K562 (cell line): ENCODE measurements at regions not wholly inside any gene's neighbourhood (a gene's known extent, or its start where the extent isn't known, plus 50 kb on each side); places are given as distances from the start of the nearest gene placed in this dataset.

Source experiments
- ATAC-seq: fragments of 200-7000 bp; cut with Tn5 transposase; 3 replicates; pipeline ENCODE4 v1.9.1; 2020; ENCODE audit warnings: moderate library complexity
- BruUV-seq: library from RNA; stranded (reverse); fragments of 400-500 nt; replicated peaks from 2 replicates; lab custom pipeline; 2021; lab: Mats Ljungman, UMichigan
- CTCF ChIA-PET: fragments of 300-600 bp; formaldehyde crosslinking; extraction: SDS; loops from one replicate; lab custom pipeline; 2021; ENCODE audit warnings: low intra/inter-chr PET ratio; lab: Yijun Ruan, JAX
- POLR2A ChIA-PET: fragments of 300-600, 350-650 bp; sonication (Branson Sonifier 250); formaldehyde crosslinking; extraction: SDS; loops from one replicate; lab custom pipeline; 2021; ENCODE audit warnings: antibody characterized with exemption, inconsistent platforms; lab: Yijun Ruan, JAX
- DNase-seq, 4 experiments: peaks; one replicate each; pipeline versions ENCODE4 v3.0.0 to v3.0.0-alpha.2; 2011 to 2018; ENCODE audit warnings: low spot score in 3 of 4, mixed read lengths in 3 of 4; ENCODE audit errors: extremely low read depth in 1 of 4
- FAIRE-seq: peaks from 2 replicates; lab custom pipeline; 2011; peaks lifted over from hg19 to GRCh38; lab: Jason Lieb, UNC
- H2AFZ ChIP-seq: 2 replicates; pipeline ENCODE4 v1.6.0; 2011; ENCODE audit warnings: low read depth, low read length, control low read depth, inconsistent platforms
- H3K27ac ChIP-seq: fragments of 200-600 bp; 3 replicates; pipeline ENCODE4 v1.8.0; 2011; ENCODE audit warnings: low read depth, mild to moderate bottlenecking, control low read depth, inconsistent platforms, low read length, moderate library complexity, mixed read lengths; ENCODE audit errors: extremely low read depth
- H3K27me3 ChIP-seq, 2 experiments: fragments of 300-600 bp in 1 of 2; 2 replicates in 1 of 2; 3 replicates in 1 of 2; pipeline versions ENCODE4 v1.6.0 to v1.8.0; 2011; ENCODE audit warnings: inconsistent platforms in 2 of 2, low read length in 2 of 2, mild to moderate bottlenecking in 1 of 2, mixed read lengths in 1 of 2, moderate library complexity in 1 of 2; ENCODE audit not compliant: control insufficient read depth in 2 of 2, insufficient read depth in 2 of 2
- H3K36me3 ChIP-seq: fragments of 300-600 bp; 3 replicates; pipeline ENCODE4 v1.8.0; 2011; ENCODE audit warnings: mild to moderate bottlenecking, low read length, inconsistent platforms; ENCODE audit not compliant: control insufficient read depth, insufficient read depth
- H3K4me1 ChIP-seq, 2 experiments: fragments of 200-600 bp in 1 of 2; replicated peaks in 1 of 2; 2 replicates in 1 of 2; 3 replicates in 1 of 2; pipeline versions ENCODE4 v1.5.1 to v1.8.0; 2011; ENCODE audit warnings: inconsistent platforms in 2 of 2, low read length in 2 of 2, mild to moderate bottlenecking in 1 of 2, mixed read lengths in 1 of 2, moderate library complexity in 1 of 2; ENCODE audit not compliant: control insufficient read depth in 2 of 2, insufficient read depth in 2 of 2
- H3K4me2 ChIP-seq: 2 replicates; pipeline ENCODE4 v1.6.1; 2011; ENCODE audit warnings: low read length, control low read depth, inconsistent platforms, mixed read lengths; ENCODE audit not compliant: insufficient read depth
- H3K4me3 ChIP-seq: fragments of 200-600 bp; sonication (generic), shearing (Covaris generic); 2 replicates; pipeline ENCODE4 v1.5.1; 2016; ENCODE audit warnings: control low read depth, inconsistent platforms
- H3K79me2 ChIP-seq: fragments of 200-600 bp; 3 replicates; pipeline ENCODE4 v1.8.0; 2011; ENCODE audit warnings: low read length, inconsistent platforms; ENCODE audit not compliant: control insufficient read depth, insufficient read depth
- H3K9ac ChIP-seq, 2 experiments: 2 replicates each; pipeline versions ENCODE4 v1.6.0 to v1.6.1; 2011; ENCODE audit warnings: low read depth in 2 of 2, low read length in 2 of 2, control low read depth in 1 of 2, inconsistent platforms in 1 of 2, mild to moderate bottlenecking in 1 of 2, mixed read lengths in 1 of 2; ENCODE audit not compliant: insufficient read depth in 1 of 2
- H3K9me1 ChIP-seq: one replicate; pipeline ENCODE4 v1.6.0; 2011; ENCODE audit warnings: inconsistent platforms, mild to moderate bottlenecking, low read length, moderate library complexity; ENCODE audit not compliant: control insufficient read depth, insufficient read depth
- H3K9me3 ChIP-seq: replicated peaks from 2 replicates; pipeline ENCODE4 v1.5.1; 2011; ENCODE audit warnings: low read depth, low read length, inconsistent platforms; ENCODE audit not compliant: control insufficient read depth, insufficient read depth
- H4K20me1 ChIP-seq: replicated peaks from 2 replicates; pipeline ENCODE4 v1.6.1; 2011; ENCODE audit warnings: low read length, inconsistent platforms, mixed read lengths; ENCODE audit not compliant: control insufficient read depth, insufficient read depth
- CBFA2T2 ChIP-seq: fragments of 450-650 bp; conservative IDR thresholded peaks from 2 replicates; pipeline ENCODE4 v1.6.1; 2017; ENCODE audit warnings: mild to moderate bottlenecking
- FOXA1 ChIP-seq: fragments of 450-650 bp; IDR thresholded peaks from 2 replicates; pipeline ENCODE4 v1.6.1; 2016; ENCODE audit warnings: mild to moderate bottlenecking, borderline replicate concordance
- GMEB1 ChIP-seq: fragments of 250-450 bp; sonication (Bioruptor Pico); IDR thresholded peaks from 2 replicates; pipeline ENCODE4 v1.4.0; 2020; ENCODE audit warnings: mild to moderate bottlenecking
- MTA1 ChIP-seq: fragments of 450-650 bp; IDR thresholded peaks from 2 replicates; pipeline ENCODE4 v1.6.1; 2017; ENCODE audit warnings: borderline replicate concordance
- ZNF41 ChIP-seq: fragments of 250-450 bp; sonication (Bioruptor Pico); conservative IDR thresholded peaks from 2 replicates; pipeline ENCODE4 v1.4.0; 2020; ENCODE audit warnings: mild to moderate bottlenecking
- ZNF639 ChIP-seq, 2 experiments: fragments of 200-800 bp in 1 of 2; sonication (Bioruptor generic) in 1 of 2; sonication (generic) in 1 of 2; formaldehyde crosslinking in 1 of 2; IDR thresholded peaks in 1 of 2; conservative IDR thresholded peaks in 1 of 2; 2 replicates each; pipeline versions ENCODE4 v1.5.0 to v1.6.1; 2016 to 2020; ENCODE audit warnings: missing compliant biosample characterization in 1 of 2, missing genetic modification characterization in 1 of 2, missing genetic modification reagents in 1 of 2
- WGBS: fragments of 100-300 bp; shearing (Covaris generic); methylation state at CpG from one replicate; pipeline ENCODE4 v1.1.6; 2016; ENCODE audit warnings: low coverage, mixed read lengths; ENCODE audit not compliant: insufficient coverage; ENCODE audit errors: missing lambda C conversion rate; 5-methylcytosine and 5-hydroxymethylcytosine counted together
- in situ Hi-C: fragments of 300-500 bp; cut with MboI; formaldehyde crosslinking; loops from 4 replicates; pipeline ENCODE4 v1.15.0; 2018; ENCODE audit warnings: inconsistent platforms, mixed read lengths
- intact Hi-C: fragments of 100-400 bp; cut with micrococcal nuclease; formaldehyde crosslinking; loops from 2 replicates; pipeline ENCODE4 v1.14.2; 2022

GRCh38 chr9:88614359-88614758 lies 79.4 kb downstream of the NXNL2 start:
- H3K36me3 ChIP-seq, result no peaks in the 10 kb centered on the region
- CTCF ChIA-PET, result no interaction called here
- no peaks in the 10 kb centered on the region for H3K27me3 ChIP-seq
- no peaks in the 10 kb centered on the region for H3K9me1 ChIP-seq
- H3K4me1 ChIP-seq, result no peaks in the 10 kb centered on the region
- BruUV-seq, result no TSS peak
- no peak overlapping the region for H3K4me2 ChIP-seq
- H3K4me3 ChIP-seq, result no peak overlapping the region
- no peak for TF ChIP-seq MTA1
- TF ChIP-seq FOXA1, result no peak
- no peak for TF ChIP-seq ZNF41 (CRISPR knock-in tag)
- no peak for TF ChIP-seq GMEB1 (CRISPR knock-in tag)
- no peak for TF ChIP-seq ZNF639 (CRISPR knock-in tag; conservative IDR thresholded peaks at IDR 0.05 in 1 of 2, IDR thresholded peaks at IDR 0.05 in 1 of 2)
- TF ChIP-seq CBFA2T2, result no peak
- H3K27ac ChIP-seq, result no peak overlapping the region
- H3K9me3 ChIP-seq, result no peaks in the 10 kb centered on the region; the same call in 1 of the 2 replicates
- intact Hi-C loops, result no loop called here
- H3K79me2 ChIP-seq, result no peaks in the 10 kb centered on the region
- no peak for DNase-seq
- in situ Hi-C loops, result no loop called here
- POLR2A ChIA-PET, result no interaction called here
- no peaks in the 10 kb centered on the region for H4K20me1 ChIP-seq
- 6% methylated on average over 3 of the region's 3 CpGs for WGBS
- no peak overlapping the region for H2AFZ ChIP-seq
- H3K9ac ChIP-seq, result no peak overlapping the region
- FAIRE-seq, result no peak
- ATAC-seq, result no peak
